ENCODE measurements at regions not wholly inside any gene's neighbourhood (a gene's known extent, or its start where the extent isn't known, plus 50 kb on each side); places are given as distances from the start of the nearest gene placed in this dataset.

GRCh38 chr16:61149709-61150108 lies 886.5 kb downstream of the CDH8 start:
- TF ChIP-seq EZH2 (IDR thresholded peaks at IDR 0.05; ENCODE audit: insufficient read depth, poor library complexity, severe bottlenecking): no peak
- TF ChIP-seq EZH2phosphoT487 (IDR thresholded peaks at IDR 0.05; ENCODE audit: insufficient read depth, low read depth): no peak
